Stimulated activated naive CD4-positive, alpha-beta T cell (primary cell): ENCODE measurements at regions not wholly inside any gene's neighbourhood (a gene's known extent, or its start where the extent isn't known, plus 50 kb on each side); places are given as distances from the start of the nearest gene placed in this dataset.

Source experiments
- DNase-seq, 6 experiments: peaks; one replicate each; lab custom pipeline; 2025; lab: John Stamatoyannopoulos, UW

DNA sequence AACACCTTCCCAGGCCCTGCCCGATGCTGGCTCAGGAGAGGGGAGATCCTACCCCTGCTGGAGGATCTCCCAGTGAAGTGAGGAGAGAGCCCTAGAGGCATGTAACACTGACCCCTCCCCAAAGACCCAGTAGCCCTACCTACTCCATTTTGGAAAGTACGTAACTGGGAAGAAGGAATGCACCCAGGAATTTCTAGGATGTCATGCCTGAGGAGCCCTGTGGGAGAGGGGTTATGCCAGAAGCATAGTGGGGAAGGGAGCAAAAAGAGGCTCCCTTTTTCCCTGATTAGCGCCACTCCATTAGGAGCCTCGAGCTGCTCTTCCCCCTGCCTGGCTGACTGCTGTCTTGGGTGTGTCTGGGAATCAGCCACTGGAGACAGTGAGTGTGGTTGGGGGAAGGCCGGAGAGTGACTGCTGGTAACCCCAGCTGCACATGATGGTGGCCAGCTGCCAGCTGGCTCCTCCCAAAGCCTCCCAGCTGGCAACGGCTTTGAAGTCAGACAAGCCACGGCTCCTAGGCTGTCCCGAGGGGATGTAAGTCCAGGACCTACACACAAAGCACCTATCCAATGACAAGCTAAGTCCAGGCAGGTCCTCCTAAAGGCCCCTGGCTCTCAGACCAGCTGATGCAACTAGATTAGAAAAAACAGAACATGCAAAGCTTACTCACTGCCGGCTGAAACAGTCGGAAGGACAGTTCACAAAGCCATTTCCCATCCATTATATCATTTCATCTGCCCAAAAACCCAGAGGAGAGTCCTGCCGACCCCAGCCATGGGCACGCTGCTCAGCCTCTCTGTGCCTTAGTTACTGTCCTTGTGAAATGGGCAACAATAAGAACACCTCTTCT is 136.5 kb upstream of the ABCA1 start:
- no peak for DNase-seq

DNA sequence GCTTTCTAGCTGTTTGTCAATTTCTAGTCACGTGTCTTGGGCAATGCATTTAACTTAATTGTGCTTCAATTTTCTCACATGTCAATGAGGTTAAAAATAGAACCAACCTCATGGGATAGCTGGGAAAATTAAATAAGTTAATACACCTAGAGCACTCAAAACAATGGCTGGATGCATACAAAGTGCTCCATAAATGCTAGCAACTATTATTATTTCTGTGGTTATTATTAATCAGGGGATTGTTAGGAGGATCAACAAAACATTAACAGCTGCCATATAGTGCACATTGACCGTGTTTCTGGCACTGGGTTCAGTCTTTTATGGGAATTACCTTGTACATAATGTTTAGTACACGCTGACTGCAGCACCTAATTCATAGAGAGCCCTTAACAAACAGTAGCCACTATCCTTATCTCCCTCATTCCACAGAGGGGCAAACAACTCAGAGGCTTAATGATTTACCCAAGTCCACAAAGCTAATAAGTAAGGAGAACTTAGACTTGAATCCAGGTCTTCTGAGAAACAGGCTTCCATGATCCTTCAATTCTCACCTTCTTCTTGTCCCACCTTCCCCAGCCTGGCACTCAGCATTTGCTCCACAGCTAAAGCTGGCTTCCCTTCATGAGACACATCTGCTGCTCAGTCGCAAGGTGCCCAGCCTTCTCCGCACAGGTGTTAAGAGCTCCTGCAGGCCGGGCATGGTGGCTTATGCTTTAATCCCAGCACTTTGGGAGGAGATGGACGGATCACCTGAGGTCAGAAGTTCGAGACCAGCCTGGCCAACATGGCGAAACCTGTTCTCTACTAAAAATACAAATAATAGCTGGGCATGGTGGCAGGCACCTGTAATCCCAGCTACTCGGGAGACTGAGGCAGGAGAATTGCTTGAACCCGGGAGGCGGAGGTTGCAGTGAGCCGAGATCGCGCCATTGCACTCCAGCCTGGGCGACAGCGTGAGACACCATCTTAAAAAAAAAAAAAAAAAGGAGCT is 137.4 kb upstream of the ABCA1 start:
- DNase-seq, result no peak

DNA sequence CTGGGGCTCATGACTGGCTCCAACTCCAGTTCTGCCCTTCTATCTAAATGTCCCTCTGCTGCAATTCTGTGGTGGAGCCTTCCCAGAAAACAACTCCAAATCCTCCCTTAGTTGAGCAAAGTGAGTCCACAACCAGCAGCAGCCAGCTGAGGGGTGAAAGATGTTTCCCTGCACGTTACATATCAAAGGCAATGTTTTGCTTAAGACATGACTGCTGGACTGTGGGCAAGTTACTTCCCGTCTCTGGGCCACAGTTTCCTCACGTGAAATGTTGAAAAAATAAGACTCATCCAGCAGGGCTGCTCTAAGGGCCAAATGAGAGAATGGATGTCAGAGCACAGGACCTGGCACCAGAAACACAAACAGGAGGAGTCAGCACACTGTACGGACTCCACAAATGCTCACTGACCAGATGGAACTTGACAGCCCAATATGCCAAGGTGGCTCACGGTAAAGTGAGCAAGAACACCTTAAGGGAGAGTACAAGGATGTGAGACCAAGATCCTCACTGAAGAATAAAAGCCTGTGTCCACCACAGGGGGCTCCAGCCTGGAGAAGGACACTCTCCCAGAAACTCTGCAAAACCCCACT is 138.4 kb upstream of the ABCA1 start:
- no peak for DNase-seq

DNA sequence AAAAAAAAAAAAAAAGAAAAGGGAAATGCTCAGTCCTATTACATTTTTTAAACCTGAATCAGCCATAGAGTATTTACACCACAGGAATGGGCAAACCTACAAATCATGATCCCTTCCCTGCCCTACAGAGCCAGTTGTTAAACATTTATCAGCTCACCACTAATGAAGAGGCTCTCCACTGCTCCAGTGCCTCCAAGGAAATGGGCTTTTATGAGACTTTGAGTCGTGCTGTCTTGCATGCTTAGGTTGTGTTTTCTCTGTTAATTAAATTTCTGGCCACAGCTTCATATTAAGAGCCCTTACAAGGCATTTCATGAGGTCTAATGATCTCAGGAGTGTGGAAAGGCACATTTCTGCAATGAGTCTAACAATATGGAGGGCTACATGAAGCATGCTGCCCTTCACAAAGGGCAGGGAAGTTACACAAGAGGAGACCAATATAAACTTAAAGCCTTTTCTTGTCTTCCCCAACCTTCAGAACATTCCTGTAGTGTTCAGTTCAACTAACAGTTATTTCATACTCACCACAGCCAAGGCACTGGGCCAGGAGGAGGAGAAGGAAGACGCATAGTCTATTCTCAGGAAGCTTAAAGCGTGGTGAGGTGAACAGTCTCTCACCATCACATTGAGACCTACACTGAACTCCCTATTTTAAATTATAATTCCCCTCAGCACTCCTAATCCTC is 140.1 kb upstream of the ABCA1 start:
- DNase-seq, result no peak

DNA sequence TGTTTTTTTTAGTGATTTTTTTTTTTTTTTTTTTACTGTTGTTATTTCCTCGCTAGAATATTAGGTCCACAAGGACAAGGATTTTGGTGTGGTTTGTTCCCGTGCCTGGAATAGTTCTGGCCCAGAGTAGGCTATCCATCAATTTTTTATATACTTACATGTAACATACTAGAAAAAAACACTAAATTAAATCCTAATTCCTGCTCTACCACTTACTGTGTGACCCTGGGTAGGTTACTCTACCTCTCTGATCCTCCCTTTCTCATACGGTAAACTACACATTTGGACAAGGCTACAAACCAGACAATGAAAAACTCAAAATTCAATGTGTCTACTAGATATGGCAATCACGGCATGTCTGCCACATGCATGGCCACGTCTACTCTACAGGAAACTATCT is 141.3 kb upstream of the ABCA1 start:
- DNase-seq, result no peak

DNA sequence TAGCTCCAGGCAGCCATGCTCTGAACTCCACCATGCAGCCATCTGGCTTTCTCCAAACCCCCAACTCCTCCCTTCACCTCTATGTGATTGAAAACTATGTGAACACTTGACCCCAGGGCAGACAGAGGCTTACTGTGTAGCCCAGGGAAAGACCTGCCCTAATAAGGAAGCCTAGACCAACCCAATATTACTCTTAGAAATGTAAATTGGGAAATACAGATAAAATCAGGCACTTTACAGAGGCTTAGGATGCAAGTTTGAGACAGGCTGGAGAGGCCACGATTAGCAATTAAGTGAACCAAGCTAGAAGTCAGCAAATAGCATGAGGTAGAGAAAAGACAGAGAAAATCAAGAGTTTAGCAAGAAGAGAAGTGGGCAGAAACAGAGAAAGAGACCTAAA is 141.7 kb upstream of the ABCA1 start:
- no peak for DNase-seq

DNA sequence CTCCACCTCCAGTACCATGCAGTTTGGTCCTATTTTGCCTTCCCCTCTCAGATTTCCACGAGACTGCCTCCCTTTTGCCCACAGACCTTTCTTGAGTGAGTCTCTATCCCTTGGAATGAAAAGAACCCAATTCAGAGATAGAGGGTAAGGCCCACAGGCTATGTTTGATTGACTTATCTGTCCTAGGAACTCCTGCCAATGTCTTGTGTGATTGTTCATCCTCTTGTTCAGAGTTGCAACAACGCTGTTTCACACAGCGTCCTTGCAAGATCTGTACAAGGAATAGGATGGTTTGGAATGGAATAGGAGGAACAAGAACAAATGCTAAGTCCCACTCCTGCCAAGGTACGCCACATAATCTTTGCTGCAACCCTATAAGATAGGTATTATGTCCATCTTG is 142.2 kb upstream of the ABCA1 start:
- DNase-seq, result no peak

DNA sequence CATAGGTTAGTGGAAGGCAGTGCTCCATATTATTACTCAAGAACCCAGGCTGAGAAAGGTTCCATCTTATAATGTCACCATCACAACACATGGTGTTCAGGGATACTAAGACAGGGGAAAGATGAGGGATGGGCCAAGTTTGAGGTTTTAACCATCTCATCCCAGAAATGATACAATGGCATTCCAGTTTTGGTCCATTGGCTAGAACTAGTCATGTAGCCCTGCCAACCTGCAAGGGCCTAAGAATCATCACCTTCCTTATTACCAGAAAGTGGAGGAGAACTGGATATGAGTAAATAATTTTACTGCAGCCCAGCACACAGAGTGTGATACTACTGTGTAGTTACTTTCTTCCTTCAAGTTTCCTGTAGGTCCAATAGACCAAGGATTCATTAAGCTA is 144.5 kb upstream of the ABCA1 start:
- no peak for DNase-seq

DNA sequence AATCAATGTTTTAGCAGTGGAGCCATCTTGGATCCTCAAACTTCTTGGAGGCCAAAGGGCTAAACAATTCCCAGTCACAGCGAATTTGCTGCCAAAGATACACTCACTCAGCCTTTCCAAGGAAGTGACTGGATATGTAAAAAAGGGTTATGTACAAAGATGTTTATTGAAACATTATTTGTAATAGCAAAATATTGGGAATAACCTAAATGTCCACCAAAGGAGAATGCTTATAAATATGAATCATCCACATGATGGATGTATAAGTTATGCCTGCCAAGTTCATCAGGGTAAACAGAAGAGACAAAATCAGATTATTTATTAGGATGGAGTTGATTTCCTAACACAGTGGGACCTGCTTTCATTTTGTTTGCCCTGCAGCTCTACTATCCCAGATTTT is 145.2 kb upstream of the ABCA1 start:
- DNase-seq, result no peak

DNA sequence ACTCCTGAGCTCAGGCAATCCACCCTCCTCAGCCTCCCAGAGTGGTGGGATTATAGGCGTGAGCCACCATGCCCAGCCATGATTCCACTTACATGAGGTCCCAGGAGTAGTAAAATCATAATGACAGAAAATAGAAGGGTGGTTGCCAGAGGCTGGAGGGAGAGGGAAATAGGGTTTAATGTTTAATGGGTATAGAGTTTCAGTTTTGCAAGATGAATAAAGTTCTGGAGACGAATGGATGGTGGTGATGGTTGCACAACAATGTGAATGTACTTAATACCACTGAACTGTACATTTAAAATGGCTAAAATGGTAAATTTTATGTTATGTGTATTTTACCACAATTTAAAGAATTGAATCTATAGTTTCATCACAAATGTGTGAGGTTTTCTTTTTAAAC is 146.5 kb upstream of the ABCA1 start:
- DNase-seq, result no peak

DNA sequence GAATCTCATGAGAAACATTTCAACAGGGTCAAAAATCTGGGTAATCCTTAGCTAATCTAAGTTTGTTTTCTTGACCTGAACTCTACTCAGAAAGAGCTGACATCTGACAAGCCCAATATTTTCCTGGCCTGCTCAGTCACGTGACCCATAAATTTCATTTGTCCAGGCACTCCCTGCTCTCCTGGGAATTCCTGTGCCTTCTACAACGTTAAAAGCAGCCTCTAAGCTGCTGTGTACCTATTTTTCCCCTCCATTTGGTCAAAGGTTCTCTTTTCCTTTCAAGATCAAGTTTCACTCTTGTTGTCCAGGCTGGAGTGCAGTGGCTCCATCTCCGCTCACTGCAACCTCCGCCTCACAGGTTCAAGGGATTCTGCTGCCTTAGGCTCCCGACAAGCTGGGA is 148.8 kb upstream of the ABCA1 start:
- peak in 1 of 6 experiments; percentile 4 for DNase-seq

DNA sequence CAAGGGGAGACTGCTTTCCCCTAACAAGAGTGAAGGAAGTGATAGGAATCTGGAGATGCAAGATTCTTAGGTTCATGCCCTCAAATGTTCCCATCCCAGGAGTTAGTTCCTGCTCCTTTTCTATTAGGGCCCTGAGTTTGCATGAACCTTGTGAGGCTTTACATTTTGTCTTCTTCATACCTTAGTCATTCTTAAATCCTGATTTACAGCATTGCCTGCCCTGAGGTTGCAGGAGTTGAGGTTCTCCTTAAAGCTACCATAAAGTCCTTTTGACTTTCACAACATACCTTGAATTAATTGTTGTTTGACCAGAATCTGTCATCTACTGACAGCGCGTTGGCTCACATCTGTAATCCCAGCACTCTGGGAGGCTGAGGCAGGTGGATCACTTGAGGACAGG is 151.5 kb upstream of the ABCA1 start:
- DNase-seq, result no peak

DNA sequence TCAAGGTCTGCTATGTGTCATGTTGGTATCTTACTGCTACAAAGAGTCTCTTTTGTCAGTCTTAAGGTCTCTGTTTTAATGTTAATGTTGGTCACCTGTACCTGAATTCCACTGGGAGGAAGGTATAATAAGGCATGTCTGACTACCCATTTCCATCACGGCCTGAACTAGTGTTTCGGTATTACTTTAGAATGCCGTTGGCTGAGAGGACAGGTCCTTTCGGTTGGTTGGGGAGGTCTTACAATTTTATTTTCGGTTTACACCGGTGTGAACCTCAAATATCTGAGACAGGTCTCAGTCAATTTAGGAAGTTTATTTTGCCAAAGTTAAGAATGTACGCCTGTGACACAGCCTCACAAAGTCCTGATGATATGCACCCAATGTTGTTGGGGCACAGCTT is 154.9 kb upstream of the ABCA1 start:
- no peak for DNase-seq

DNA sequence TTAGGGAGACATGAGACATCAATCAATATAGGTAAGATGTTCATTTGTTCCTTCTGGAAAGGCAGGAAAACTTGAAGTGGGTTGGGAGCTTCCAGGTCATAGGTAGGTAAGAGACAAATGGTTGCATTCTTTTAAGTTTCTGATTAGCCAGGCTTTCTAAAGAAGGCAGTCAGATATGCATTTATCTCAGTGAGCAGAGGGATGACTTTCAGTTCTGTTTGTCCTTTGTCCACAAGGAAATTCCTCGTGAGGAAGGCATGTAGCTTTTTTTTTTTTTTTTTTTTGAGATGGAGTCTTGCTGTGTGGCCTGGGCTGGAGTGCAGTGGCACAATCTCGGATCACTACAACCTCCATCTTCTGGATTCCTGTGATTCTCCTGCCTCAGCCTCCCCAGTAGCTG is 155.3 kb upstream of the ABCA1 start:
- no peak for DNase-seq

DNA sequence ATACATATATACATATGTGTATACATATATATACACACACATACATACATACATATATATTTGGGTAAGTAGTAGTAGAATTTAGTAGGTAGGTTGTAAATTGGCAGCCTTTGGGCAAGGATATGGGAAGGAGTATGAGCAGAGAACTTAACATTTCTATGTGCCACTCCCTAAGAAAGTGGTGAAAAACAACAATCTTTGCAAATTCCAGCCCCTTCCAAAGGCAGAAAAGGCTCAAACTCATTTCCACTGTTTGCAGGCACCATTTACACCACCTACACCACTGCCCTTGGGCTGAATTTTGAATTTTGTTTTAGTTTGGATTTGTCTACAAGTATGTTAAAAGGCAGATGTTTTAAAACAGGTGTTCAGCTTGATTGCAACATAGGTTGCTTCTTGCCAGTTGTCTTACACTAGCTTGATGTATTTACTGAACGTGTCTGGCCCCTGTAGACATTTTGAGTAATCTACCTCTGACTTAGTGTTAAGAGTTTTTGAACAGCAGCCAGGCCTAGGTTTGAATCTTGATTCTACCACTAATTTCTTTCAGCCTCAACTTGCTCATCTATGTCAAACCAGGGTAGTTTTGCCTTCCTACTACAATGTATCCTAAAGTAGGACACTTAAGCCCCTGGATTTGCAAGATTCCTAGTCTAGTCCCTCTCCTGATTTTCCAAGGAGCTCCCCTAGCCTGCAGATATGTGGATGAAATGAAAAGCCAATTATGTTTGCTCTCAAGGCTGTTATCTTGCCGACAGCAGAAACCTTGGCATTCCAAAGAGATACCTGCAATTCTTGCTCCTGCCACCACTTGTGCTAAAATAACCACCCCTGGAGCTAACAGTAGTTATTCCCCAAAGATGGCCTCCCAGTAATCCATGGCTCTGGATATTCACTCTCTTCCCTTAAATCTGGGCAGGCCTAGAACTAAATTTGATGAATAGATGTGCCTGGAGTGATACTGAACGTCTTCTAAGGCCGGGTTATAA is 156.2 kb upstream of the SLC44A1 start:
- DNase-seq, result no peak

DNA sequence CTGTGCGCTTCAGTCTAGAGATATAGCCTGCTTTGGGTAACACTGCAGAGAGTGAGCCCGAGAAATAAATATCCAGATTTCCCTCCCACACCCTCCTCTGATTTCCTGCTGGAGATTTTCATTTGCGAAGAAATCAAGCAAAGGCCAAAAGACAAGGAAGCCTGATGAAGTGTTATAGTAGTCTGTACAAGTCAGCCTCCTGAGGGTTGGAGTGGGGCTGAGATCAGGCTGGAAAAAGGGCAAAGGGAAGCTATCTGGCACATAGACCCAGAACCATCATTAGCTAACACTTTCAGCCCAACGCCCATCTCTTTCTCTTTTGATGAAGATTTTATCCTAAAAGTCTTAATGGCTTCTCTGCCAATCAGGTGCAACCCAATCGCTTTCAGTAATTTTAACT is 154.6 kb upstream of the SLC44A1 start:
- DNase-seq, result no peak

DNA sequence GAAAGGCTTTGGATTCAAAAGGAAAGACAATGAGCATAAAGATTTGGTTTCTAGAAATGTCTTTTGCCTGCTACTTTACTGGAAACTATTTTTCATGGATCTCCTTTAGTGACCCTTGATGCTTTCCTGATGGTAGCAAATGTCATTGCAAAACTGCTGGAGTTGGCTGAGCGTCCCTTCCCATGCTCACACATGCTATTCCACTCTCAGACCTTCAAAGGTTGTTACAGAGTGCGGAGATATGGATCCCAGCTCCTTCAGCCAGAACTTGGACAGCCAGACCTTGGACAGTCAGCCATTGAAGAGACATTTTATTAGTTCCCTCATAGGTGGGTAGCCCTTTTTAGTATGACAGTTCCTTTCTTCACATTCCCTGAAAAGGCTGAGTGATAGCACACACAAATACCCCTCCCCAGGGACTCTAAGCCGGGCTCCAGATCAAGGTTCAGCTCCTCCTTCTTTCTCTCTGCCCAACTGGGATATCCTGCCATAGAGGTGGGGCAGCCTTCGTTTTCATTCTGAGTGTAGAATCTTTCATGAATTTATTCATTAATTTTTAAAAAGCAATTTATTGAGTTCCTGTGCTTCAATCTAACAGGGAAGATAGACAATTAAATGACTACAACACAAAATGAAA is 153.3 kb upstream of the SLC44A1 start:
- DNase-seq, result no peak

DNA sequence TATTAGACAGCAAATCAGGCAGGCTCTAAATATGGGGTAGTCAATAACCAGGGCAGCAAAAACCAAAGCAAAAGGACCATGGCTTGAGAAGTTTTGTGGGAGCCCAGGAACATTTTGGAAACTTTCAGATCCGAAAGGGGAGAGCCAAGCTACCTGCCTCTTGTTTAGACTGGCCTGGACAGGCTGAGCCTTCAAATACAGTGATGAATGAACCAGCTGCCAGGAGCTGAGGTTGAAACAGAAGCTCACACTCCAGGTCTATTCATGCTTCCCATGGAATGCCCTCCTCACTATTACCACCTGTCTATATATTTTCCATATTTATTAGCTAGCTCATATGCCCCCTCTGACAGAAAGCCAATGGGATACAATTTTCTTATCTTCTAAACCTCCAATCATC is 150.8 kb upstream of the SLC44A1 start:
- no peak for DNase-seq

DNA sequence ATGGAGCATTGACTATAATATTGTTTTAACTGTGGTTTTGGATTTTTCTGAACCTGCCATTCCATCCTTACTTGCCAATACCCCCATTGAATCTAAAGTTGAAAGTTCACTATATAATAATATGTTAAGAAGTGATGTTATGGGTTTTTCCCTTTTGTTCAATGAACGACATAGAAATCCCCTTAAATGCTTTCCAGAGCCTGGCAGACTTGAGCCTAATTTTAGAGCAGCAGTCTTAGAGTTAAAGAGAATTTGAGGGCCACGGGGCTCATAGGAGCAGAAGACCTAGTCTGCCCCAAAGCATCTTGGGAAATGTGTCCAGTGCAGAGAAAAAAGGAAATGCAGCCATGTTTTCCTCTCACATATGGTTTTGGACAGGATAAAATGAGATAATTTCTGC is 146.1 kb upstream of the SLC44A1 start:
- no peak for DNase-seq

DNA sequence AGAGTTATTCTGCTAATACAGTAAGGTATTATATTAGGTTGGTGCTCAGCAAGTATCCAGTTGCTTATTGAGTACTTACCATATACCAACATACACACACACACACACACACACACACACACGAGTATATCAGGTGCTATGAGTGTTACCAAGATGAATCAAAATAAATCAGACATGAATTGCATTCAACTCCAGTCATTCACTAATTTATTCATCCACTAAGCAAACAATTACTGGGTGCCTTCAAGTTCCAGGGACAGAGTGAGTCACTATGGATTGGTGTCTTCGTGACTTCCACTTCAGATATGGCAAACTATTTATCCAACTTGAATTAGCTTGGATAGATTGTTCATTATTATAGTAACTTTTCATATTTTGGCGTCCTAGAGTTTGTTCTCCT is 140.7 kb upstream of the SLC44A1 start:
- DNase-seq, result no peak
